Activated B cell treated with CpG ODN at 0.5 μM for 24 hours (primary cell): ENCODE measurements at regions not wholly inside any gene's neighbourhood (a gene's known extent, or its start where the extent isn't known, plus 50 kb on each side); places are given as distances from the start of the nearest gene placed in this dataset.

Experiments used
- ATAC-seq: fragments of 200-7000 bp; cut with Tn5 transposase; one replicate; pipeline ENCODE4 v1.10.0; 2021; ENCODE audit warnings: low read depth, mild to moderate bottlenecking, moderate library complexity
- CTCF ChIA-PET: fragments of 350-600 bp; sonication (Branson Sonifier 250); formaldehyde crosslinking; loops from one replicate; lab custom pipeline; 2021; ENCODE audit warnings: antibody characterized with exemption; lab: Charles Lee
- POLR2A ChIA-PET: fragments of 350-600 bp; sonication (Branson Sonifier 250); formaldehyde crosslinking; loops from one replicate; lab custom pipeline; 2021; ENCODE audit warnings: antibody characterized with exemption; lab: Charles Lee
- DNase-seq: peaks from one replicate; pipeline ENCODE4 v3.0.0; 2022
- H3K27ac Mint-ChIP-seq: one replicate; pipeline ENCODE4 v1.8.0; 2020; ENCODE audit warnings: mixed read lengths
- H3K27me3 Mint-ChIP-seq: one replicate; pipeline ENCODE4 v1.8.0; 2021; ENCODE audit warnings: mixed read lengths
- H3K36me3 Mint-ChIP-seq: one replicate; pipeline ENCODE4 v1.8.0; 2021; ENCODE audit warnings: low read depth, mixed read lengths
- H3K4me1 Mint-ChIP-seq: one replicate; pipeline ENCODE4 v1.8.0; 2021; ENCODE audit warnings: mixed read lengths
- H3K4me3 Mint-ChIP-seq: one replicate; pipeline ENCODE4 v1.8.0; 2020; ENCODE audit warnings: mild to moderate bottlenecking, mixed read lengths
- H3K9me3 Mint-ChIP-seq: one replicate; pipeline ENCODE4 v1.8.0; 2020; ENCODE audit warnings: mixed read lengths
- intact Hi-C: fragments of 100-400 bp; cut with micrococcal nuclease; formaldehyde crosslinking; loops from one replicate; pipeline ENCODE4 v1.15.1; 2024
- TF ChIP-seq, protein P1 (sequence below): fragments of 200-600 bp; IDR thresholded peaks from one replicate; pipeline ENCODE4 v1.8.0; 2022; ENCODE audit warnings: antibody characterized with exemption, mild to moderate bottlenecking

DNA sequence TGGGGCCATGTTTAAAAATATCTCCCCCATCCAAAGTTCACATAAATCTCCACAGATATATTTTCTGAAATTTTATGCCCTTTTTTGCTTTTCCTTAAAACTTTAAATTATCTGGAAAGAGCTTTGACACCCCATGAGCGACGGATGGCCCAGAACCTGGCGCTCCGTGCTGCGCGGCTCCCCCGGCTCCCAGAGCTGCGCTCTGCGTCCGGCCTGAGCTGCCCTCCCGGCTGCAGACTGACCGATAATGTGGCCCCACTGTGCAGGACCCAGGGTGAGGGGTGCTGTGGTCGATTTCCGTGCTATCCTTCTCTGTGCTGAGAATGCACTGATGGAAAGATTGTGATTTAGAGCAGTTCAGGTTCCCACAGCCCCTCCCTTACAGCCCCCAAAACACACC, 292.3 kb upstream of the IRX4 start:
- H3K36me3 Mint-ChIP-seq, result no peaks in the 10 kb centered on the region
- H3K4me1 Mint-ChIP-seq, result no peaks in the 10 kb centered on the region
- CTCF ChIA-PET, result no interaction called here
- TF ChIP-seq, protein P1, sequence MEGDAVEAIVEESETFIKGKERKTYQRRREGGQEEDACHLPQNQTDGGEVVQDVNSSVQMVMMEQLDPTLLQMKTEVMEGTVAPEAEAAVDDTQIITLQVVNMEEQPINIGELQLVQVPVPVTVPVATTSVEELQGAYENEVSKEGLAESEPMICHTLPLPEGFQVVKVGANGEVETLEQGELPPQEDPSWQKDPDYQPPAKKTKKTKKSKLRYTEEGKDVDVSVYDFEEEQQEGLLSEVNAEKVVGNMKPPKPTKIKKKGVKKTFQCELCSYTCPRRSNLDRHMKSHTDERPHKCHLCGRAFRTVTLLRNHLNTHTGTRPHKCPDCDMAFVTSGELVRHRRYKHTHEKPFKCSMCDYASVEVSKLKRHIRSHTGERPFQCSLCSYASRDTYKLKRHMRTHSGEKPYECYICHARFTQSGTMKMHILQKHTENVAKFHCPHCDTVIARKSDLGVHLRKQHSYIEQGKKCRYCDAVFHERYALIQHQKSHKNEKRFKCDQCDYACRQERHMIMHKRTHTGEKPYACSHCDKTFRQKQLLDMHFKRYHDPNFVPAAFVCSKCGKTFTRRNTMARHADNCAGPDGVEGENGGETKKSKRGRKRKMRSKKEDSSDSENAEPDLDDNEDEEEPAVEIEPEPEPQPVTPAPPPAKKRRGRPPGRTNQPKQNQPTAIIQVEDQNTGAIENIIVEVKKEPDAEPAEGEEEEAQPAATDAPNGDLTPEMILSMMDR, result no peak
- POLR2A ChIA-PET, result no interaction called here
- no peak overlapping the region for H3K4me3 Mint-ChIP-seq
- H3K27me3 Mint-ChIP-seq, result peaks cover 2% of the 10 kb centered on the region
- intact Hi-C loops, result no loop called here
- no peak overlapping the region for H3K27ac Mint-ChIP-seq
- ATAC-seq (no peak), DNase-seq (no peak)
- H3K9me3 Mint-ChIP-seq, result no peaks in the 10 kb centered on the region

DNA sequence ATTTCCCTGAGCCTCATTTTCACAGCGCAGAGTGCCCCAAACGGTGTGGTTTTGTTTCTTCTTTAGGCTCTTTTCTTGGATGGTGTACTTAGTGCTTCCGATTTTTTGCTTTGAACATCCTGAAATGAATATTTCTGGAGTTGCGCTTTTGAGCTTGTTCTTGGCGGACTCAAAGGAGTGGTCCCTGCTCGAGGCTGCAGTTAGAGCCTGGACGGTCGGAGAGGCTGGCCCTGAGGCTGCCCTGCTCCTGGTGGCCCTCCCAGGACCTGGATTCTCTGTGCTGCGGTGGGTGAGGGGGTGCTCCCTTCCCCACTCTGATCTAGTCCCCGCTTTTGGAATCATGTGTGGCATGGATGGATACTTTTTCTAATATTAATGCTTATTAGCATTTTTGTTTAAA, 291.8 kb upstream of the IRX4 start:
- no peak overlapping the region for H3K27ac Mint-ChIP-seq
- POLR2A ChIA-PET, result no interaction called here

DNA sequence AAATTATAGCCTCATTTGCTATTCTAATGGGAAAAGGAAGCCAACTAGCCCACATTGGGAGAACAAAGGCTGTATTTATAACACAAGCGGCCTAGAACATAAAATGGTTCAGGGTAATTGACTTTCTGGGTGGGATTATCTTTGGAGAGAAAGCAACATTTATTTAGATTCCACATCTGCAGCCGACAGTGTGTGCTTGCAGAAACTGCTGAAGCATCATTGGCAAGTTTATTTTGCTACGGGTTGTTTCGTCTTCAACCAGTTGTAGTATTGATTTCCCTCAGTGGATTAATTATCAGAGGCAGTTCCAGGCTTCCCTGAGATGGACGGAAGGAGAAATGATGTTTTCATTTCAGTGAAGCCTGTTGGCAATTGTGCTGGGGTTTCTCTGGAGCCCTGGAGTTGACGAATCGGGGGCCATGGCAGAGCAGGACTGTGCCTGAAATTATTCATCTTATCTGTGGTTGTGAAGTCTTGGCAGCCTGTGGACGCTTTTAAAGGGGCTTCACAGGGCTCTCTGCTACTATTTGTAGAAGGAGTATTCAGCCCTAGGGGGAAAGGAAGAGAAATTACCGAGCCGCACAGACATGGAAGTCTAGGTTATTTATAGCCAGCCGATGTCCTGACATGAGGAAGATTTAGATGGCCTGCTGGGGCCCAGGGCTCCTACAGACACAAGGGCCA, 290.6 kb upstream of the IRX4 start:
- DNase-seq, result no peak

More for the DNA sequence above, 291.8 kb upstream of the IRX4 start:
- Mint-ChIP-seq H3K4me1 (no peaks in the 10 kb centered on the region), H3K27me3 (peaks cover 2% of the 10 kb centered on the region), H3K4me3 (no peak overlapping the region), H3K9me3 (no peaks in the 10 kb centered on the region), H3K36me3 (no peaks in the 10 kb centered on the region)
- DNase-seq (no peak), ATAC-seq (no peak)
- TF ChIP-seq, protein P1, result no peak
- intact Hi-C loops, result no loop called here
- CTCF ChIA-PET, result no interaction called here

DNA sequence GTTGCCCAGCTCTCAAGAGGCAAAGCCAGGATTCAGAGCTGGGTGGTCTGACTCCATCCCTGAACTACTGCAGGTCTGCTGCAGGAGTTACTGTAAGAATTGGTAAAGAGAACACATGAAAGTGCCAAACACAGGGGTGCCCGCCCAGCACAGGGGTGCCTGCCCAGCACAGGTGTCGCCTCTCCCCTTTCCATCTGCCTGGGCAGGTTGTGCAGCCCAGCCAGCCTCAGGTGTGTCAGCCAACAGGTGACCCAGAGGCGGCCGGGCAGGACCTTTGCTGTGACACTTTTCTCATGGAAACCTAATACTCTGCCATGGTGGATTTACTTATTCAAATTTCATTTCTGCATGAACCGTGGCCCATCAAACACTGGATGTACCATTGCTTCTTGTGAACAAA, 289.7 kb upstream of the IRX4 start:
- Mint-ChIP-seq H3K27ac (no peak overlapping the region), H3K4me1 (no peaks in the 10 kb centered on the region), H3K36me3 (no peaks in the 10 kb centered on the region), H3K27me3 (peaks cover 2% of the 10 kb centered on the region), H3K9me3 (no peaks in the 10 kb centered on the region), H3K4me3 (no peak overlapping the region)
- intact Hi-C loops, result no loop called here
- ATAC-seq (no peak), DNase-seq (no peak)
- POLR2A ChIA-PET, result no interaction called here
- CTCF ChIA-PET, result no interaction called here
- TF ChIP-seq, protein P1, result no peak

More for the DNA sequence above, 290.6 kb upstream of the IRX4 start:
- ChIA-PET POLR2A (no interaction called here), CTCF (no interaction called here)
- Mint-ChIP-seq H3K9me3 (no peaks in the 10 kb centered on the region), H3K27ac (no peak overlapping the region), H3K27me3 (peaks cover 2% of the 10 kb centered on the region), H3K4me3 (no peak overlapping the region), H3K4me1 (no peaks in the 10 kb centered on the region), H3K36me3 (no peaks in the 10 kb centered on the region)
- intact Hi-C loops, result no loop called here
- ATAC-seq, result no peak
- TF ChIP-seq, protein P1, result no peak

DNA sequence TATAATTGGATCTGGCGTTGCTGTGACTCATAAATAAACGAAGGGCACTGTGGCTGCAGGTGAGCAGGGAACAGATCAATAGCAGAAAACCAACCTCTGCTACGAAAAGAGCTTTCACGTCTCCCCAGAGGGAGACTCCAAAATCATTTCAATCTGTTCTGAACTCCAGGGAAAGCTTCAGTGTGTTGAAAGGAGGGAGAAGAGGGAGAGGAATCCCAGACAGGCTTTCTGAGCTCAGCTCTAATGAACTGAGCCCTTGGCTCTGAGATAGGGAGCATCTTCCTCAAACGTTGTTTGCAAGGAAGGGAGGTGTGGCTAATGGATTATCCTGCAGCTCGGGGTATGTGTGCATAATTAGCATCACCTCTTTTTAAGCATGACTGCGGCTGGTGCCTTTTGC, 288.0 kb upstream of the IRX4 start:
- Mint-ChIP-seq H3K36me3 (no peaks in the 10 kb centered on the region), H3K27ac (no peak overlapping the region), H3K27me3 (no peaks in the 10 kb centered on the region), H3K9me3 (no peaks in the 10 kb centered on the region), H3K4me1 (no peaks in the 10 kb centered on the region), H3K4me3 (no peak overlapping the region)
- ATAC-seq, result no peak
- TF ChIP-seq, protein P1, result no peak
- ChIA-PET POLR2A (no interaction called here), CTCF (no interaction called here)
- no peak for DNase-seq
- intact Hi-C loops, result no loop called here
